Fibroblast of lung (primary cell): ENCODE measurements at regions not wholly inside any gene's neighbourhood (a gene's known extent, or its start where the extent isn't known, plus 50 kb on each side); places are given as distances from the start of the nearest gene placed in this dataset.

Source experiments
- CTCF ChIP-seq, 2 donors: IDR thresholded peaks in 1 of 2; conservative IDR thresholded peaks in 1 of 2; 1 replicate in 1 of 2; 2 replicates in 1 of 2; pipeline ENCODE4 v1.5.1; 2011 to 2012; ENCODE audit warnings: low read length in 2 of 2, control low read depth in 1 of 2, inconsistent platforms in 1 of 2, low read depth in 1 of 2, mild to moderate bottlenecking in 1 of 2
- EZH2 ChIP-seq: IDR thresholded peaks from 2 replicates; pipeline ENCODE4 v1.5.1; 2012; ENCODE audit warnings: low read length, control low read depth, mild to moderate bottlenecking; ENCODE audit errors: missing control alignments

- no peak for TF ChIP-seq EZH2
- no peak for TF ChIP-seq CTCF (conservative IDR thresholded peaks at IDR 0.05 in 1 of 2, IDR thresholded peaks at IDR 0.05 in 1 of 2; ENCODE audit: low read depth in 1 of 2, low read length in 2 of 2)
These were observed 682.4 kb downstream of the UQCRFS1 start for GRCh38 chr19:28530406-28531035.
